ENCODE measurements at regions not wholly inside any gene's neighbourhood (a gene's known extent, or its start where the extent isn't known, plus 50 kb on each side); places are given as distances from the start of the nearest gene placed in this dataset.

GRCh38 chr3:102544741-102545140, 109.9 kb downstream of the ZPLD1 start:
- TF ChIP-seq POLR2A (IDR thresholded peaks at IDR 0.05; ENCODE audit: low read length) (no peak), GATA1 (IDR thresholded peaks at IDR 0.05; ENCODE audit: low read depth, low read length) (no peak)
